Activated CD4-positive, alpha-beta T cell treated with anti-CD3 and anti-CD28 coated beads for 1 hour (primary cell): ENCODE measurements at regions not wholly inside any gene's neighbourhood (a gene's known extent, or its start where the extent isn't known, plus 50 kb on each side); places are given as distances from the start of the nearest gene placed in this dataset.

Experiments used
- DNase-seq: peaks from one replicate; pipeline ENCODE4 v3.0.0-alpha.2; 2020

DNA sequence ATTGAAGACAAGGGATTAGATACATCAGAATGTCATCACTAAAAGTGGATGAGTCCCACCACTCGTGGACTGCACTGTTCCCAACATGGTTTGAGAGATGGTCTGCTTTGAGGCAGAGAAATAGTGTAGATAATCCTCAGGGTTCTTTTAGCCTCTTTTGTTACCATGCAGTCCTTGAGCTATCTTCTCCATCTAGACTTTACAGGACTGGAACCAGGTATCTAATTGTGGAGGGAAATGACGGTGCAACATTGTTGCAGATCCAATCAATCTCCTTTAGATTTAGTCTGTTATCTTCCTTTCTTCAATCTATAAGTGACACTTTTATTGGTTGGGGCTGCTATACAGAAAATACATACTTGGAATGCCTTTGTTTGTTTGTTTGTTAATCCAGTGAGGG is 183.8 kb upstream of the CWC22 start:
- DNase-seq = no peak

DNA sequence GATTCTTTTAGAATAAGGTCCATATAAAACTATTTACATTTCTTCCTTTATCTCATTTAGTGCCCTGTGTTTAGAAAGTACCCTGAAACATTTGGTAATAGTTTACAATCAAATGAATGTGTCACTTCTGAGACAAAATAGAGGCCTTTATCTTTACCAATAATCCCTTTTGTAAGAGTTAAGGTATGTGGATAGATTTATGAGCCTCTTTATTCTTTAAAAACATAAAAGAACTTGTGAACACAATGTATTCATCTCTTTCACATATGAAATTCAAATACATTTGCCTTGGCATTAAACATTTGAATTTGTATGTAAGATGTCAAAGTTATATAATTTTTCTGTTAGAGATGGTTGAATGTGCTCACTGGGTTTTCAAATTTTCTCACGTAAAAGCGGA is 180.5 kb upstream of the CWC22 start:
- no peak for DNase-seq

DNA sequence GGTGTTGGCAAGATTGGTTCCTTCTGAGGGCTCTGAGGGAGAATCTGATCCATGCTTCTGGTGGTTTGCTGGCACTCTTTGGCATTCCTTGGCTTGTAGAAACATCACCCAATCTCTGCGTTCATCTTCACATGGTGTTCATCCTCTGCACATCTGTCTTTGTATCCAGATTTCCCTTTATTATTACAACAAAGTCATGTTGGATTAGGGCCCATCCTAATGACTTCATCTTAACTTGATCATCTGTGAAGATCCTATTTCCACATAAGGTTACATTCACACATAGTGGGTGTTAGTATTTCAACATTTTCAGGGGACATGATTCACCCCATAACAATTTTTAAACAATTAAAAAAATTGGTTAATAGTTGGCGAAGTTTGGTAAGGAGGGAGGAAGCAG is 177.4 kb upstream of the CWC22 start:
- DNase-seq = no peak

DNA sequence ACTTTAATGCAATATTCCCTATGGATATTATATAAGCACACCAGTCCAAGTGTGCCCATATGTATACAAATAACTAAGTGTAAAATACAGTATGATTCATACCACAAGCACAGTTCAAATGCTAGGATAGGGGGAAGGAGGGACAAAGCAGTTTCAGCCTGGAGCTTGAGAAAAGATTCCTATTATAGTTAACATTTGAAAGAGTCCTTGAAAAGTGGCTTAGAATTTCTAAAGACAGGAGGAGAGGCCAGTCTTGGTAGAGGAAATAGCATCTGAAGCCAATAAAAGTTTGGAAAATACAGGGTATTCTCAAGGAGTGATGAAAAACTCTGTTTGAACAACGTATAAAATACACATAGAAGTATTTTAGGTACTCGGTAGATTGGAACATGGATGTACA is 173.4 kb upstream of the CWC22 start:
- no peak for DNase-seq

DNA sequence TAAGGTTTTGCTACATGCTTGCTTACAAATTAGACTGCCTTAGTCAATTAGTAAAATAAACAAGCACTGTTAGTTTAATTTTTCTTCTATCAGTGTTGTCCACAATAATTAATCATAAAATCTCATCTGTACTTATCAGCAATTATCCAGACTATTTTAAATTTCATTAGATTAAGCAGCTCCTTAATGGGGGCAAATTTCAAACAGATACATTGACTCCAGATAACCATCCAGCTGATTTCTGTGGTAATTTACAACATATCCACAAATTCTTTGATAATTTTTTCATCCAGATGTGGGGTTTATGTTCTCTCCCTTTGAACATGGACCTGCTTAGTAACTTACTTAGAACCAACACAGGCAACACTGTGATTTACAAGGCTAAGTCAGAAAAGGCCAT is 170.4 kb upstream of the CWC22 start:
- no peak for DNase-seq

DNA sequence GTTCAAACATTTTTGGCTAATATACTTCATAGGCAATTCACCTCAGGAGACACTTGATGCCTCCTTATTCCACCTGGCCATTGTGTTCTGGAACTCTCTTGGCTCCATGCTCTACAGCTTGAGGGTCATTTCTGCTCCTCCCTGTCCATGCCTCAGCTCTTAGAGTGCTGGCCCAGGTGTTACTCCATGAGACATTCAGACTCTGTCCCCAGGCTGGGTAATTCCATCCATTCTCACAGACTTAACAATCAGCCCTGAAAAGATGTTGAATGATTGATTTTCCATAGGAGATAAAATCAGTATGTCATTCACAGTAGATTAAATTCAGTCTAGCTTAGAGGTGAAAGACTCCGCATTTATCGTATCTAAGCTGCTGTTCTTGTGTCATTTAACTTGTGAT is 168.6 kb upstream of the CWC22 start:
- DNase-seq = no peak

DNA sequence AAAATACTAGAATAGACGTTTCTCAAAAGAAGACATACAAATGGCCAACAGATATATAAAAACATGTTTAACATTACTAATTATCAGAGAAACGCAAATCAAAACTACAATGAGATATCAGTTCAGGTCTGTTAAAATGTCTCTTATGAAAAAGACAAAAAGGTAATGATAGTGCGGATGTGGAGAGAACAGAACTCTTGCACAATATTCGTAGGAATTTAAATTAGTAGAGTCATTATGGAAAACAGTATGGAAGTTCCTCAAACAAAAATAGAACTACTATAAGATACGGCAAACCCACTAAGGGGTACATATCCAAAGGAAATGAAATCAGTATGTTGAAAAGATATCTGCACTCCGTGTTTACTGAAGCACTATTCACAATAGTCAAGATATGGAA is 167.5 kb upstream of the CWC22 start:
- no peak for DNase-seq

DNA sequence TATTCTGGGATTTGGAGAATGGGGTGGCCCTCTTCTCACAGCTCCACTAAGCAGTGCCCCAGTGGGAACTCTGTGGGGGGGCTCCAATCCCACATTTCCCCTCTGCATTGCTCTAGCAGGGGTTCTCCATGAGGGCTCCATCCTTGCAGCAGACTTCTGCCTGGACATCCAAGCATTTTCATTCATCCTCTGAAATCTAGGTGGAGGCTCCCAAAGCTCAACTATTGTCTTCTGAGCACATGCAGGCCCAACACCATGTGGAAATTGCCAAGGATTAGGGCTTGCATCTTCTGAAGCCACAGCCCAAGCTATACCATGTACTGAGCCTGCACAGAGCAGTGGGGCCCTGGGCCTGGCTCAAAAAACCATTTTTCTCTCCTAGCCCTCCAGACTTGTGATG is 162.4 kb upstream of the CWC22 start:
- no peak for DNase-seq

DNA sequence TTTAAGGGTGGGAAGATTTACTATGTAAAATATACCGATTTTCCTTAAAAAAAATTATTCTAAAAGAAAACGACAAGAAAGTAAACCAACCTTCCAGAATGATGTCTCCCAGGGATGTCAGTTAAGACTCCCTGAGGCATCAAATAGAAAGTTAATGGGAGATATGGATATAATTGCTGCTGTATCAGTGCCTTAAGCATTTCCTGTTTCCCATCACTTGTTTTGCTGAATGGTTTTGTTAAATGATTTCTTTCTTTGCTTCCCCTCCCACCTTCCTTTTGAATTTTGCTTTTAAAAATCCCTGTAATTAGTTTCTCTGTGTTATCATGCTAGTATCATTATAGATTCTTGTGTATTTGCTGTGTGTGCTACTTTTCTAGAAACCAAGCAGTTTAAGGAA is 154.3 kb upstream of the CWC22 start:
- no peak for DNase-seq

DNA sequence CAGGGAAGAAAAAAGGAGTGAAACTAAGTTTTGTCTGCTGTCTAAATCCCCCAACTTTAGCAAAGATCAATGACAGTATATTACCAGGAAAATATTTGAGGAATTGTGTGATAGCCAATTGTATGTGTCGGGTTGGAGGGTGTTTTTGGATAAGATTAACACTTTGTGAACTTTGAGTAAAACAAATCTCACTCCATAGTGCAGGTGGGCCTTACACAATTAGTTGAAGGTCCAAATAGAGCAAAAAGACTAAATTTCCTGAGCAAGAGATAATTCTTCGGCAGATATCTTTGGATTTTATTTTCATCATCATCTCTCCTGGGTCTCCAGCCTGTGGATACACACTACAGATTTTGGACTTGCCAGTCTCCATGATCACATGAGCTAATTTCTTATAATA is 152.8 kb upstream of the CWC22 start:
- no peak for DNase-seq

DNA sequence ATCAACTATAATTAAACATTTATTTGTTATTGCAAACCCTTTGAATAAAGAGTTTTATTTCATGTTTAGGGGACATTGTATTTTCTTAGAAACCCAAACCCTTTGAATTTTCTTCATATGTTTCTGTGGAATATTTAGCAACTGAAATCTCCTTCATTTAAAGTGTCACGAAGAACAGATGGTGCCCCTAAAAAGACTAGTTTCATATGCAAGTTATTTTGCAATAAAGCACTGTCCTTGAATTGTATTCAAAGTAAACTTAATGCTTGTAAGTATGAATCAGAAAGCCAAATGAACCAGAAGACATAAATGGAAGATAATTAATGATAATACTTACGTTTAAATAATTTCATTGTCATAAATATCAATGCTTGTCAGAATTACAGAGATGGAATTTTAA is 151.9 kb upstream of the CWC22 start:
- DNase-seq = no peak

DNA sequence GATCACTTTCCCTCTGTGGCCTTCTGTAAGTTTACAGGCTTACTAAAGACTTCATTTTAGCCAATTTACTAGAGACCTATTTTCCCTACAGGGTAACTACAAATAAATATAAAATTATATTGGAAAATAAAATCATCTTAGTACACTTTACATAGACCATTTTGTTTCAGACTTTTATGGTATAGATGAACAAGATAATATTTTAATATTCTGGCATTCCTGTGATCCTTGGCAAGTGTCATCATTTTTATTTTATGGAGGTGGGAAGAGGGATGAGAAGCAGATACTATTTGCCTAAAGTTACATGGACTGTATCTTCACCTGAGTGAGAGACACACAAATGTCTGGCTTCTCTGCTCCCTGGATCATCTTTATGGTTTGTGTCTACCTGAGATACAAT is 149.6 kb upstream of the CWC22 start:
- no peak for DNase-seq

DNA sequence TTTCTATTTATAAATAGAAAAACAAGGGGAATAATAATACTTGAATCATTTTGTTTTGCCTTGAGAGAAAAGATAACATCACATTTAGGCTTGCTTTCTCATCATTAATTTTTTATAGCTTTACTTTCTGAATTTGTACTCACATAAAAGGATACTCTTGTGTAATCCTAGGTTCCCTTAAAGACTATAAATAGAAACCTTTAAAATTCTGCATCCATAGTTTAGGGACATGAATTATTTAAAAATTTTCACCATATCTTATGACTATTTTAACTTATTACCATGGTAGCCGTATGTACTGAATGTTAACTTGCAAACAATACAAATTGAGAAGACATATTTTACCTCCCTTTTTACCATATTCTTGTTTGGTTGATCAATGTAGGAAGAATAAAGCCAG is 143.5 kb upstream of the CWC22 start:
- no peak for DNase-seq

DNA sequence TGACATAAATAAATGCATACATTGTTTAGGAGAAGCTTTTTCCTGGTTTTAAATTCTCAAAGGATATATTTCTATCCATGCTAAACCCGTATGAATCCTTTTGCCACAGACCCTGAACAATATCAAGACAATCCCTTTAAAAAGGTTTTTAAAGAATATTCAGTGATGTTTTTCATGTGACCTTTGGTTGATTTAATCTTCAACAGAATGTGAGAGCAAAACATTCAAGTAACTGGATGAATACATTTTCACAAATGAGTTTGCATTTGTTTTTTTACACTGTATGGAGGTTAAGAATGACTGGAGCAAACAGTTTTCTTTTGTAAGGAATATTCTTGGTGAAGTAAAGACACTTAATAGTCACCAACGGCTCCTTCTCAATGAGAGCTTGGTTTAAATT is 139.4 kb upstream of the CWC22 start:
- no peak for DNase-seq

DNA sequence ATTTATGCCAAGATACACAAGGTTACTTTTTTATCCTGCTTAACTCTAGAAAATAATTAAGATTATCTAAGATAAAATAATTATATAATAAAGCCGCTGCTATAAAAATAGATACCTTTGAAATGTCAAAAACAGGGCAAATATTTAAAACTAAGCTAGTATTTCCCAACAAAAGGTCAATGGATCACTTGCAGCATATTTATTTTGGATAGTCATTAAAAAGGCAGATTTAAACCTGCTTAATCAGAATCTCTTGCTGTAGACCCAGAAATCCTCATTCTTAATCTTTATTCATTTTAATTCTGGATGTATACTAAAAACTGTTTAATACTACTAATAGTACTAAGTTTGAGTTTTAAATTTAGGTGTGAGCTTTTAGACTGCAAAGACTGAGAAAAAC is 139.0 kb upstream of the CWC22 start:
- DNase-seq = no peak

DNA sequence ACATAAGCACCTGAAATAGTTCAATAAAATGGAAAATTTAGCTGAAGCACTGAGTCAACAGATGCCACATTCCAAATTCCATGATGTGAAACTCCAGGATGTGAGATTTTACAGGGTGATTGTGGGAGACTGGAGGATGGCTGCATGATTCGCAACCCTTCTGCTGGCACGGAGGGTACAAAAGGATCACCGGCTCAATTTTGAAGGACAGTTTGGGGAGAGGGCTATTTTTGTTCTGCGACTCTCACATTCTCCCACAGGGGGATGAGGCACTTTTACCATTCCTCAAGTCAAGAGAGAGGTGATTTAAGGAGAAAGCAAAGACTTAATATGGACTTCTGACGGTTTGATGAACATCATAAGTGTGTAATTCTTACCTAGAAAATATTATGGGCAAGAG is 138.1 kb upstream of the CWC22 start:
- no peak for DNase-seq

DNA sequence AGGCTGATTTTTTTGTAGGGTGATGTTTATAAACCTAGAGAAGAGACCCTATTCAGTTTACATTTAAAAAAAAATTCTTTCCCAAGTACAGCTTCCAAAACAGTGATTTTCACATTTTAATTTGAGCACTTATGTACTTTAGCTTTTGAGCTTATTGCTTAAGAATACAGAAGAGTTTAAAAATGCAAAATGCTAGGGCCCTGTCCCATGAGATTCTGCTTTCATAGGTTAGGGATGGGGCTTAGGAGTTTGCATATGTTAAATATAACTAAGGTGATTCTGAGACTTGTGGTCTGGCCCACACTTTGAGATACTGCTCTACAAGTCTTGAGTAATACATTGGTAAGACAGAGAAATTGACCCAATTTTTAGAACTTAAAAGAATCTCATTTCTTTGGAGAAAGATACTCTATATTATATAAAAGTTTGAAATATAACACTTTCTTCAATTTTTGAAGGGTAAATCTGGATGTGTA is 137.3 kb upstream of the CWC22 start:
- no peak for DNase-seq

DNA sequence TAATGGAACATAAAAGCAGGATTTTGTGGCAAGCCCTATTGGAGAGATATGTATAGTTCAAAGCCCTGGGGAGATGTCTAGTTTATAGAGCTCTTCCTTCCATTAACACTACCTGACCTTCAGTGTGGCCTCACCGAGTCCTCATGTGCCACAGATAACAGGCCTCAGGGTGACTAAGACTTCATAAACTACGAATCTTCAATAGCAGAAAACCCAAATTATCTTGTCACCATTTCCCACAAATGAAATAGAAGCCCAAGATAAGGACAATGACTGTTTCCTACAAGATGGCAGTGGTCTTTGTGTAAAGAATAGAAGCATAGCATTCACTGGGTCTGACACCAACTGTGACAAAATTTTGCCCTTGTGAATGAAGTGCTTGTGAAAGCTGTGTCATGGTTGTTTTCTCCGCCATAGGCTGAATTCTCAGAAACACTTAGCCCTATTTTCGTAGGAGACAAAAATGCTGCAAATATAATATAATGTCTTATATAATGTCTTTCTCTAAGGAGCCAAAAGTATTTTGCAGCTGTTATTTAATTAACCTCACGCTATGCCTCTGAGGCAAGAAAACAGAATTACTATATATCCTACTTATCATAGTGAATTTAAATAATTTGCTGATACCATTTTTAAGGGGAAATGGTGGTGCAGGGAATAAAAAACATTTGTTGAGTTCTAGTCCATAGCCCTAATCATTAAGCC is 136.7 kb upstream of the CWC22 start:
- DNase-seq = no peak

DNA sequence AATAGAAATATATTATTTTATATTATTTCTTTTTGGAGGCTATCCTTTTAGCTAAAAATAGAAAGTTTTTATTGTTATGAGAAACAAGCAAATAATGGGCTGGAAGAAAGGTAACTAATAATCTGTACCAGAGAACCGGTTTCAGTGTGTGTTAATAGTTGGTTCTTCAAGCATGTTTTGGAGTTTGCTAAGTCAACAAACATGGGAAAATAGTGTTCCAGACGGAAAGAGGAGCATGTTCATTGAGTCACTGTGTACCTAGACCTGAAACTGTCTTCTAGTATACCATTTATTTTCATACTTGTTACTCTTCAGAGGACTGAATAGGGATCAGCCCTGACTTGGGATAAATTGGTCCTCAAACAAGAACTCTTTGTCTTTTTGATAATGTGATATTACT is 134.5 kb upstream of the CWC22 start:
- no peak for DNase-seq

DNA sequence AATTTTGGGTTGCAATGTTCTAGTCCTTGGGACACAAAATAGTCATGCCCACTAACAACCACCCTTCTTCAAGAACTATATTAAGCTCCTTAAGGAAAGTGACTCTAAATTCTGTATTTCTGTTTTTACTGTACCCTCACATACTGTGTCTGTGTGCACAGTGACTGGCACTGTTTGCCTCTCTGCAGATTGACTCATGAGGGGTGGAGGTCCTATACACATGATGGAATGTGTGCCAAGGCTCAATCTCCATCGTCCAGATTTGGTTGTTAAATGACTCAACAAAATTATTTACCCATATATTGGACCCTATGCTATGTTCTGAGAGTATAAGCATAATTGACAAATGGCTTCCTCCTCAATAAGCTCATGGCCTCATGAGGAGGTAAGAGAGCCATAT is 126.6 kb upstream of the CWC22 start:
- DNase-seq = no peak

DNA sequence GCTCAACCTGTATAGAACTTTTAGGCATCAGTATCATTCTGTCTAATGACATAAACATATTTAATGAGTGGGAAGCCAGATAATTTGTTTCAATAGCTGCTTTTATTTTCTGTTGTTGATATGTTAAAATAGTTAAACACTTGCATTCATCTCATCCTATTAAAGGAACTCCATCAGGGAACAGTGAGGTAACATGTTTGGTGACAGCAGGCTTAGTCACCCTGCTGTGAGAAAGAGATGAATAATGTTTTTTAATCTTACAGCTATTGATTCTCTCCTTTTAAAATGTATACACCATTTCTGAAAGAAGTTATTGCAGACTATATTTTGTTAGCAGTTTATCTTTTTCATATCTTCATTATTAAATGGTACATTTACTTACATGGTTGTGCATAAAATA is 123.3 kb upstream of the CWC22 start:
- DNase-seq = no peak

DNA sequence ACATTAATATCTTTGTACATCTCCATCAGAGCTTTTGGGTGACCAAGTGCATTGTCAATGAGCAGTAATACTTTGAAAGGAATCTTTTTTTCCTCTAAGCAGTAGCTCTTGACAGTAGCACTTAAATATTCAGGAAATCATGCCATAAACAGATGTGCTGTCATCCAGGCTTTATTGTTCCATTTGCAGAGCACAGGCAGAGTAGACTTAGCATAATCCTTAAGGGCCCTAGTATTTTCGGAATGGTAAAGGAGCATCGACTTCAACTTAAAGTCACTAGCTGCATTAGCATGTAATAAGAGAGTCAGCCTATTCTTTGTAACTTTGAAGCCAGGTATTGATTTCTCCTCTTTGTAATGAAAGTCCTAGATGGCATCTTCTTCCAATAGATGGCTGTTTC is 121.8 kb upstream of the CWC22 start:
- no peak for DNase-seq

DNA sequence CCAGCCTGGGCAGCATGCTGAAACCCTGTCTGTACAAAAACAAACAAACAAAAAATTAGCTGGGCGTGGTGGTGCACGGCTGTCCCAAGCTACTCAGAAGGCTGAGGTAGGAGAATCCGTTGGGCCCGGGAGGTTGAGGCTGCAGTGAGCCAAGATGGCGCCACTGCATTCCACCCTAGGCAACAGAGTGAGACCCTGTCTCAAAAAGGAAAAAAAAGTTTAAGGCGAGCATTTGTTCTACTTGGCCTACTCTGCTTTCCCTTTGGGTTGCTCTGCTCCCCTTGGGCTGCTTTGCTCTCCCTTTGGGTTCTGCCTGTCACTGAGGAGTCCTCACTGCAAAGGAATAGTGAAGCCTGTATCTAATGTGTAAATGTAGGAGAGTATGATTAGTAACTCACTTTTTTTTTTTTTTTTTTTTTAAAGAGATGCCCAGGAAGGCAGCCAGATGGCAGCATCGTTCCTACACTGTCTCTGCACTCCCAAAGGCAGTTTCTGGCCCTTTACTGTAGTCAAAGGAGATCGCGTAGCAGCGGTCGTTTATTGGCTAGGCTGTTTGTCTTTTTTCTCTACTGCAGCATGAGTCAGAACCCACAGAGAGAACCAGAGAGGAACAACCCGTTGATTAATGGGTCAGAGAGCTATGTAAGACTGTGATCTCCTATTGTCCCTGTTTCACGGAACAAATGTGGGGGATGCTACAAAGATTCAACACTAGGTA is 118.3 kb upstream of the CWC22 start:
- DNase-seq = peak; percentile 29

DNA sequence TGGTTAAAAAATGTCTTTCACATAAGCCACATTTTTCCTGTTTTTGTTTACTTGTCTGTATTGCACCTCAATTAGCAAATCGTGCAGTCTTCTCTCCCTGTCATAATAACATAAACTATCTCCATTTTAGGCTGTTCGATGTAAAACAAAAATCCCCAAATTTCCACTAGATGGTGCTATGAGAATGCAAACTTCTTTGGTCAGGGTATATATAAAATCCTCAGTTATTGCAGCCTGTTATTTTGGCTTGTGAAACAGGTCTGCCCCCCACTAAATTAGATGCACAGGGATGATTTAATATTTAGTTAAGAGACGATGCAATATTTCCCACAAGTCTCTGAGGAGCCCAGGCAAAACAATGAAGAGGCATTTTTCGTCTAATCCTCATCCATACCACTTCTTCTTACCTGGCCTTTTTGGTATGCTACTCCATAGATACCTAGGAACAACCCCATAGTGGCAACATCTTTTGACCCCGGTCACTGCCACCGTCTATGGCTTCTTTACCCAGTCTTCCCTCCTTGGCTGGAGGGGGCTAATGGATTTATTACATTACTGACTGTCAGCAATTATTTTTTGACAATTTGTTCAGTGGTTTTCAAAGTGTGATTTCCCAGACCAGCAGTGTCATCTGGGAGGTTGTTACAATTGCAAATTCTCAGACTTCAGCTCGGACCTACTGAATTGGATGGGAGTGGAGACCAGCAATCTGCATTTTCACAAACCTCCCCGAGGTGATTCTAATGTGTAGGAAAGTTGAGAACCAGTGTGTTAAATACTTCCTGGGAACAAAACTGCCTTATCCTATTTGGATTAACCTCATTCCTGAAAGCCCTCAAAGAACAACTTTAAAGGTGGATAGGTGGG is 117.4 kb upstream of the CWC22 start:
- DNase-seq = no peak
